Uterus (tissue), 2 donors: ENCODE measurements at regions not wholly inside any gene's neighbourhood (a gene's known extent, or its start where the extent isn't known, plus 50 kb on each side); places are given as distances from the start of the nearest gene placed in this dataset.

ENCODE experiments used
- CTCF ChIP-seq, 4 experiments: fragments of 200-600 bp in 2 of 4; fragments of 450-650 bp in 2 of 4; sonication (generic) in 2 of 4; IDR thresholded peaks; one replicate each; pipeline ENCODE4 v1.5.1; 2016 to 2019; ENCODE audit warnings: antibody characterized with exemption in 4 of 4, mild to moderate bottlenecking in 2 of 4, moderate library complexity in 1 of 4
- POLR2A ChIP-seq, 2 donors: fragments of 450-650 bp; IDR thresholded peaks; one replicate each; pipeline ENCODE4 v1.6.1; 2016; ENCODE audit warnings: antibody characterized with exemption in 2 of 2, mild to moderate bottlenecking in 1 of 2, moderate library complexity in 1 of 2

- no peak for TF ChIP-seq CTCF (IDR thresholded peaks at IDR 0.05)
- TF ChIP-seq POLR2A (IDR thresholded peaks at IDR 0.05) = no peak
Measured at GRCh38 chr11:96465512-96465911, 75.7 kb downstream of the JRKL start.
